HG02885 (cell line): ENCODE measurements at regions not wholly inside any gene's neighbourhood (a gene's known extent, or its start where the extent isn't known, plus 50 kb on each side); places are given as distances from the start of the nearest gene placed in this dataset.
"Not testable (repeated sequence)": the region's sequence is repeated elsewhere in the genome, so short reads cannot be mapped to it uniquely, and the experiment has no call there.

Source experiments
- ATAC-seq: cut with Tn5 transposase; IDR thresholded peaks from one replicate; pipeline ENCODE4 v1.9.1; 2021; ENCODE audit warnings: mild to moderate bottlenecking; ENCODE audit not compliant: unreplicated experiment, poor library complexity

DNA sequence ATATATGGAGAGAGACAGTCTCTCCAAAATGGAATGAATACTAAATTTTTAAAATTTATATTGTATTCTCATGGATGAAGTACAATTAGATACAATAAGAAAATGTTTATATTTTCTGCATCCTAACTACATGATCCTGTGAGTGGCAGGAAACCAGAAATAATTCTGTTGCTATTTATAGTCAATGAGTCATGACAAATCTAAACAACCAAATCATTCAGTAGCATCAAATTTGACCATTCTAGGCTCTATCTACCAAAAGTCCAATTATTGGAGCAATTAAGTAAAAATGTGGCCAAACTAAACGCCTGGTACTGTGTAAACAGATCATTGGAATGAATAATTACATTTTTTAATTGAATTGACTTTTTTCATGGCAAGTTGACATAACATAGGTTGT lies 959.8 kb downstream of the EPHA7 start:
- ATAC-seq: no peak

DNA sequence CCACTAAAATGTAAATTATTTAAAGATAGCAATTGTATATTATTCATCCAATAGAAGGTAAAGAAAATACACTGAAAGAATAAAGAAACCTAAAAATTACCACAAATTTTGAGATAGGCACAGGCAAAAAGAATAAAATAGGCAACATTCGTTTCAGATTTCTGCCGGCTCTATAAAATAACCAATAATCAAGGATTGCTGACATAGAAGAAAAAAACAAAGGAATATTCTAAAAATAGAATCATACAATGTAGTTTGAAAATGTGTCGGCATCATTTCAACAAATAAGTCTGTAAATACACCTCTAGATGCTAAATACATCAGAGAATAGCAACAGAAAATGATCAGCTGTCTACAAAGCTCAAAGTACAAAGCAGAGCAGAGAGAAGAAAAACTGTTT lies 973.3 kb downstream of the EPHA7 start:
- no peak for ATAC-seq

DNA sequence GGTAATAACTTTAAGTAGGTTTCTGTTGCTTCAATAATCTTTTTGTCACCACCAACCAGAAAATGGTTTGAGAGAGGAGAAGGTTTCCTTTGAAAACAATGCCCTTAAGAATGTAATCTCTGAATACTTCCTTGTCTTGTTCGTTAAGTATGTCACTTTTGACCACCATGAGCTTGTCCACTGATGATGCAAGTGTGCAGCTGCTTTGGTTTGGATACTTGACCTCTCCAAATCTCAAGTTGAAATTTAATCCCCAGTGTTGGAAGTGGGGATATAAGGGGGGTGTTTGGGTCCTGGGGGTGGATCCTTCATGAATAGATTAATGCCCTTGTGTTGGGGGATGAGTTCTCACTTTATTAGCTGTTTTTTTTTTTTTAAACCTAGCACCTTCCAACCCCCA lies 985.4 kb downstream of the EPHA7 start:
- ATAC-seq: no peak

DNA sequence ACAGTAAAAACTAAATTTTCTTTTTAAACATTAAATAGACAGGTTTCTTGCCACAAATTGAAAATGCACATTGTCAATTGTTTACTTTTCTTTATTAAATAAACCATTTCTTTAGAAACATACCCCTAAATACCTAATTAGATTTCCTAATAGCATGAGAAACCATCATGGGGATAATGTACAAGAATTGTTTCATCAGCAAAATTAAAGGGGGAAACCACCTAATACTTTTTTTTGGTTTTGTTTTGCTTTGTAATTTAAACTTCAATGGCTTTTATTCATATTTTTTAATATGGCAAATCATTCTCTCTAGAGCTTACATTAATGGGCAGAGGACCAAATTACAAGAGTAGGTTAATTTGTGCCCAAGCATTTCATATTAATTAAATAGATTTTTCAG lies 987.9 kb downstream of the EPHA7 start:
- ATAC-seq: no peak

DNA sequence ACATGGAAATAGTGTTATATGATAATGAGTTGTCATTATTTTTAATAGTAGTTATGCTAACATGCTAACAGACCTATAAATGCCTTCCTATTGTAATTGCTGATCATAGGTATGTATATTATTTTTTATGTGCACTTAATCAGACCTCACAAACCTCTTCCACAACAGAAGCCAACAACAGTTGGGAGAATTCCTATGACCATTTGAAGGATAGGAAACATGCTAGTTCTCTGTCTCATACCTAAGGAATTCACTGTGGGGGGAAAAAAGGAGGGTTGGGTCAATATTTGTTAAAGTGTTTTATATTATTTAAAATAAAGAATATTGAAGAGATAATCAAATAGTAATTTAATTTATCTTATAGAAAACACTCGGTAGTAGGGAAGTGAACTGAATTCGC lies 990.9 kb downstream of the EPHA7 start:
- ATAC-seq: no peak

DNA sequence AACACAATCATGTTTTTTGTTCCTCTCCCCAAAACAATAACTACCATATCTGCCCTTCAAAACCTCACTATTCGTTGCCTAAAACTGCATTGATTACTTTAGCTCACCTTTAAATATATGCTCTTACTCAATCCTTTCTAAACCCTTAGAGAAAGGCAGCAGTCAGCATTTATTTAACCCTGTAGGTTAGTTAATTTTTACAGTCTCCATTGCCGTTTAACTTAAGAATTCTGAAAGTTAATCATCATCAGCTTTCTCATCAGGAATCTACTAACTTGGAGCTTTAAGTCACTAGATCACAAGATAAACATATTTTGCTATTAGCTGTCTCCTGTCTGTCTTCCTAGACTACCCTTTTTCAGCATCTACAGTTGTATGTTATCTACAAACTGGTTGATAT lies 991.9 kb downstream of the EPHA7 start:
- no peak for ATAC-seq

DNA sequence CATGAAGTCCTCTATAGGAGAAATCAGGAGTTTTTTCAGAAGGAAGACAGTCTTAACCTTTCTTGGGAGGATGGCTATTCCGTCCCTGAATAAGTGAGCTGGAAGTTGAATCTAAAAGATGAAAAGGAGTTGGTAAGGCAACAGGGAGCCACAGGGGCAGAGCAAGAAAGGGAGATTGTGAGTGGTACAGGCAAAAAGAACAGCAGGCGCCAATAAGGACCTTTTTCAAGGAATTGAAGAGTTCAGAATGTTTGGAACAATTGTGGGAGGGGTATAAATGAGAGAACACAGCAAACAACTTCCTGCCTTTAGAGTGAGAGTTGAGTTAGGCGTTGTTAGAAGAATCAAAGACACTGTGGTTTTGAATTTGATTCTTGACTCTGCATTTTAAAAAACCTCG lies 1003.7 kb downstream of the EPHA7 start:
- ATAC-seq: no peak

DNA sequence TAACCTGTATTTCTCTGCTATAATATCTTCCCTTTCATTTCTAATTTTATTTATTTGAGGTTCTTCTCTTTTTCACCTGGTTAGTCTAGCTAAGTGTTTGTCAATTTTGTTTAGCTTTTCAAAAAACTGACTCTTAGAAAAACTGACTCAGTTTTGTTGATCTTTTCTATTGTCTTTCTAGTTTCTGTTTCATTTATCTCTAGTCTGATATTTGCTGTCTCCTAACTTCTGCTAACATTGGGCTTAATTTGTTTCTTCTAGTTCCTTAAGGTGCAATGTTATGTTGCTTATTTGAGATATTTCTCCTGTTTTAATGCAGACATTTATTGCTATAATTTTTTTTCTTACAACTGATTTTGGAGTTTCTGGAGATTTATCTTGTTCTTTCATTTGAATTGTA lies 1011.0 kb downstream of the EPHA7 start:
- ATAC-seq: no peak

DNA sequence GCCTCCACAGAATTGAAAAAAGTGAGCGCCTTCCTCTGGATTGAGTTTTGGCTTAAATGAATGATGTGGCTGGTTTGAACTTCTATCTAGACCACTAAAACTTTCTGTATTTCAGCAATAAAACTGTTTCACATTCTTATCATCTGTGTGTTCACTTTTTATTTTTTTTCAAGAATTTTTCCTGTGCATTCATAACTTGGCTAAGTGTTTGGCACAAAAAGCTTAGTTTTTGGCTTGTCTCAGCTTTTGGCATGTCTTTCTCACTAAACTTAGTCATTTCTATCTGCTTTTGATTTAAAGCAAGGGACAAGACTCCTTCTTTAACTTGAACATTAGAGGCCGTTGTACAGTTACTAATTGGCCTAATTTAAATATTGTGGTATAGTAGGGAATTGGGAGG lies 1015.1 kb downstream of the EPHA7 start:
- no peak for ATAC-seq

DNA sequence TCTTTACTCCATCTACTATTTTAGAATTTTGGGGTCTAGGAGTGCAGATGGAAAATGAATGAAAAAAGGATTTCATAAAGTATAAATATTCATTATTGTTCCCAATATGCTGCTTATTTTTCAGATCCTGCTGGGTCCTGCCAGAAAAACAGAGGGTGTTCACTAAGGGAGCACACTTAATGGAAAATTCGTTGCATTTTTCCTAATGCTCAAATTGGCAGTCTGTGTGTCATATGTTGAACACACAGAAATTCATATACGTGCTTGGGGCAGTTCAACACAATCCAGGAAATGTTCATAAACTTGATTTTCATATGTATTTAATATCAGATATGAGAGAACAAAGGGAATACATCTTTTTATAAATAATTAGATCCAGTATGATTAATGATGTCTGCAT lies 1019.4 kb downstream of the EPHA7 start:
- ATAC-seq: no peak

DNA sequence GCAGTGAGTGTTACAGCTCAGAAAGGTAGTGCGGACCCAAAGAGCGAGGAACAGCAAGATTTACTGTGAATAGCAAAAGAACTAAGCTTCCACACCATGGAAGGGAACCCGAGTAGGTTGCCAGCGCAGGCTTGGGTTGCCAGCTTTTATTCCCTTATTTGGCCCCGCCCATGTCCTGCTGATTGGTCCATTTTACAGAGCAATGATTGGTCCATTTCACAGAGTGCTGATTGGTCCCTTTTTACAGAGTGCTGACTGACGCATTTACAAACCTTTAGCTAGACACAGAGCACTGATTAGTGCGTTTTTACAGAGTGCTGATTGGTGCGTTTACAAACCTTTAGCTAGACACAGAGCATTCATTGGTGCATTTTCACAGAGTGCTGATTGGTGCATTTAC lies 1030.7 kb downstream of the EPHA7 start:
- not testable (repeated sequence) for ATAC-seq

DNA sequence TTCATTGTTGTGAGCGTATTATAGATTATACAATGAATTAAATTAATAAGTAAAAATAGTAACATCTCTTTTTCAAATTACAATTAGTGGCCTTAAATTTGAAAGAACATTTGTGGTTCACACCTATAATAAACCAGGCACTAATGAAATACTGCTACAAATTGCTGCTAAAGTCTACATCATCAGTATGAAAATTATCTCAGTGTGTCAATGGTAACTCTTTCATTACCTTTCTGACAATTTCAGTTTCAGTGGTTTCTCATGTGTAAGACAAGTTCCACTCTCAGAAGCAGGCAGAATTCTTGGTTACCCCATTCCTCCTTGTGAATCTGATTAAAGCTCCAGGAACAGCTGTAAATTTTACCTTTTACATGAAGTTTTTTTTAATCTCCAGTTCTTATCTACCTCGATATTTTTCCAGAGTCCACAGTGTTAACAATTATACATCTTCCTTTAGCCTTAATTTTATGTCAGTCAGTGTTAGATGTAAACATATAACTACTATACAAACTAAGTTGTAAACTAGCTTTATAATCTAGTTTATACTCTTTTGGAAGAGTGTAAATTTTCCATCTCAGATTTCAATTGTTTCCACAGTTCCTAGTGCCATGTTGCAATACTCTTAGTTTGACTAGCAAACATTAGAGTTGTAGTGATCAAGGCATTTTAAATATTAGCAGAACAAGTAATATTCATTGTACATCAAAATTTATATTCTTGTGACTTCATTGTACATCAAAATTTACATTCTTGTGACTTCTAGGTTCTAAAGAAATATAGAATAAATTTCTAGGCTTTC lies 1038.4 kb downstream of the EPHA7 start:
- no peak for ATAC-seq

DNA sequence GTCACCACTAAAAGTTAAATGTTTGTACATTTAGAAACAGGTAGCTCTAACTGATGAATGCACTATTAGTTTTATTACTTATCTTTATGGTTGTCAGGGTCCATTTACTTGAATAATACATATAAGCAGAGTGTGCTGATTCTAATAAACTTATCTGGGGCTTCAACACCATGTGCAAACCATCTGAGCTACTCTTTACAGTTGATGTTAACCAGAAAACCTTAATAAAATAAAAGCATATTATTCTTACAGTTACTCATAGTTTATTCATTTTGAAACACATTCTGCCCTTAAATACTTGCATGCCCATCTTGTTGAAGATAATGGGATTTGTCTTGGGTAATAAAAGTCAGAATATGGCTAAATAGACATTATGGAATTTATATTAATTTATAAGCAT lies 1042.2 kb downstream of the EPHA7 start:
- no peak for ATAC-seq

DNA sequence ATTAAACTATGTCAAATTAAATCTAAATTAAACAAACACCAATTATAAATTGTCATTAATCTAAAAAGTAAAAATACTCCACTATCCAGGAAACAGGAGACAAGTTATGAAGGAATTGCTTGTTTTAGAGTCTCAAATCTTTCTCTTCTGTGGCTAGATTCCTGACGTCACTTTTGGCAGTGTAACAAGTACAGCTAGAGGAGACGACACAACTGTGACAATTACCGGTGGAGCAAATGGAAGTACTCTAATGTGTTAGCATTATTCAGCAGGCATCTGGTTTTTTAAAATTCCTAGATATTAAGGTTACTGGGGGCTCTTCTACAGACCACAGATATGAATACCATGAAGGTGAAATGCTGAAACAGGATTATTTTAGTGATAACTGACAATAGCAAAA lies 1042.7 kb downstream of the EPHA7 start:
- no peak for ATAC-seq

DNA sequence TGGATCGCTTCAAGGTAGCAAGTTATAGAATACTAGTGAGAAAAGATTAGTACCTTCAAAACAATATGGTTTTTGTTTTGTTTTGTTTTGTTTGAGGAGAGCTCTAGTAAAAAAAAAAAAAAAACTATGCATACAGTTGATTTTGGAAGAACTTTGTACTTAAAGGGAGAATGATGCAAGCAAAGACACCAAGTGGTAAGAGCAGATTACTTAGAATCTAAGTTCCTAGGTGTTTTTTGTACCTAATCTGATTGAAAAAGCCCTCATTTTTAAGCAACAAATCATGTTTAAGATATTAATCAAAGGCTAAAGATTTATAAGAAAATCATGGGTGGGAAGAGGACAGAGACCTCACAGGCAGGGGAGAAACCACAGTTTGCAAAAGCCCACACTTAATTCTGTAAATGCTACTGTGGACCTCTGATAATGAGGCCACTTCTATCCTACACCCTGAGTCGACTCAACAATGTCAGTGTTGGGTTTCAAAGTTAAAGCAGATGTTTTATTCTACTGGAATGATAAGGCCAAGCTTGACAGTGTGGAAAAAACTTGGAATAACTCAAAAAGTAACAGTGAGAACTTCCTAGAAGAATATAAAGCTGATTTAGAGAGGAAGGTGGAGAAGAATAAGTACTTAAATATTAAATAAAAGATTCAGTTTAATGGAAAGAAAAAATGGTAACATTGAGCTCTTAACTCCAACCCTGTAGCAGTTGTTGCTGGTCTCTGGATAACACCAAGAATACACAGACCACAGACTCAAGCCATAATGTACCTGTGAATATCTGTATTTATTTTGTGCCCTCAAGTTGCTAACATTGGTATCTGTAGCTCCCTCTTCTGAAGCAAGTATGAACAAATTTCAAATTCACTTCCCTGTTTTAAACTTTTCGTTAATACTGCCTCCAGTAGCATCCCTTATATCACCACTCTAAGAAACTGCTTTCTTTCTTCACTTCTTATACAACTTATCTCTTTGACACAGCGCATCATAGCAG lies 1047.8 kb downstream of the EPHA7 start:
- ATAC-seq: no peak

DNA sequence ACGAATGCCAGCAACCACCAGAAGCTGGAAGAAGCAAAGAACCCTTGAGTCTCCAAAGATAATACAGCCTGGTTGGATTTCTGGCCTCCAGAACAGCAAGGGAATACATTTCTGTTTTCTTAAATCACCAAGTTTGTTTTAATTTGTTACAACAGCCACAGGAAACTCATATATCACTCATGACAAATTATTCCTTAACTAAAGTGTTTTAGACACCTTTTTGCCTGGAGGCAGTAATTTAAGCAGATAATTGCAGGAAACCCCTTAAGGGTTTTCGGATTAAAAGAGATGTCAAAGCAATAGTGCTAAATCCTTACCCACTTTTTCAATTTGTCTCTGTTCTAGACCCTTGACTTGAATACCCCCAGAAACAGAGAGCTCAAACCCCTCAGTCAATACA lies 1050.0 kb downstream of the EPHA7 start:
- ATAC-seq: no peak

DNA sequence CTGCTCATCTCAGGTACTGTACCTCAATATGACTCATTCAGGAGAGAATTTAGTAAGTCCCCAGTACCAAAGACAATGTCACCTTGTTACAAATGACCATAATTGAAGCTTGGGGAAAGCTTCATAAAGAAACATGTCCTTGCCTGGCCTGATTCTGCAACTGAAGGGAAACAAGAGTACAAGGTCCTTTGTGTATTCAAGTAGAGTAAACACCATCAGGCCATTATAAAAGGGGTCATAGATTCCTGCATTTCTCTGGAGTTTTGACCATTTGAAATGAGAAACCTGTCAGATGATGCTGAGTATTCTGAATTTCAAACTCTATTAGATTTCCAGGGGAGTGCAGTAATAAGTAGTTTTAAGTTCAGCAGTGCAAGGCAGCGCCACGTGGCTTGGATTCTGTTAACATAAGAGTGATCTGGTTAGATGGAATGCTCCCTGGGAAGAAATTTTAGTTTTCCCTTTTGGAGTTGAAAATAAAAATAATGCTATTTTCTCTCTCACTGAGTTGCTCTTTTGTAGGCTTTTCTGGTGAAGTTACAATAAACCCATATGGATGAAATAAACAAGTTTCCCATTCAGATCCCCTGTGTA lies 1054.3 kb downstream of the EPHA7 start:
- no peak for ATAC-seq

DNA sequence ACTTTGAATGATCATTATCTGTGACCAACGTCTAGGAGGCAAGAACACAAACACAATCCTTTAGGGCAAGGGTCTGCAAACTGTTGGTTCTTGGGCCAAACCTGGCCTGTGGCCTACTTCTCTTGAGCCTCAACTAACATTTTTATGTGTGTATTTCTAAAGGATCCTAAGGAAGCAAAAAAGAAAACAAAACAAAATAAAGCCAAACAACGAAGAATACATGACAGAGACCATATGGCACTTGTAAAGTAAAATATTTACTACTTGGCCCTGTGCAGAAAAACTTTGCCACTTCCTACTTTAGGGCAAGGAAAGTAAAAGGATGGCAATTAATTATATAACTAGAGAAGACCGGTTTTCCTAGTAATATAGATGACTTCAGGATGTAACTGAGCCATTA lies 1056.2 kb downstream of the EPHA7 start:
- no peak for ATAC-seq

DNA sequence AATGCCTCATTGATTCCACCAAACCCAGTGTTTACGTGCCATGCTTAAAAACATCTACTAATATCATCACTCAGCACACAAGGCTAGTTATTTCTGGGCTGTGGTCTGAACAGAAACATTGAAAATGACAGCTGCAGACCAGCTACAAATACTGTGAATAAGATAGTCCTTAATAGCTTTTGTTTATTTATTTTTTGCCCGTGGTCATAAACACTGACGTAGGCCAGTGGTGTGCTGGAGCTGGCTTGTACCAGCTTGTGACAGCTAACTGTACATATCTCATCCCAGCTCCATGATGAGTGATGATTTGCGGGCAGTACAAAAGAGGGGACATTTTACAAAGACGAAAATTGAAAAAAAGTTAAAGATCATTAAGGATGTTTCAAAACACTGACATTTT lies 1057.0 kb downstream of the EPHA7 start:
- no peak for ATAC-seq

DNA sequence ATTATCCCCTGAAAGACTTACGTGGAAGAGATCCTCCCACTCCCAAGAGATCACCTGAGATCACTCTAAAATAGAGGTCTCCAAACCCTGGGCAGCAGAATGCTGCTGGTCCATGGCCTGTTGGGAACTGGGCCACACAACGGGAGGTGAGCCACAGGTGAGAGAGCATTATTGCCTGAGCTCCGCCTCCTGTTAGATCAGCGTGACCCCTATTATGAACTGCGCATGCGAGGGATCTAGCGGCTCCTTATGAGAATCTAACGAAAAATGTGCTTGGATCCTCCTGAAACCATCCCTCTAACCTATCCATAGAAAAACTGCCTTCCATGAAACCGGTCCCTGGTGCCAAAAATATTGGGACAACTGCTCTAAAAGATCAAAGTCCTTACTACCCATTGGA lies 1057.4 kb downstream of the EPHA7 start:
- ATAC-seq: no peak

DNA sequence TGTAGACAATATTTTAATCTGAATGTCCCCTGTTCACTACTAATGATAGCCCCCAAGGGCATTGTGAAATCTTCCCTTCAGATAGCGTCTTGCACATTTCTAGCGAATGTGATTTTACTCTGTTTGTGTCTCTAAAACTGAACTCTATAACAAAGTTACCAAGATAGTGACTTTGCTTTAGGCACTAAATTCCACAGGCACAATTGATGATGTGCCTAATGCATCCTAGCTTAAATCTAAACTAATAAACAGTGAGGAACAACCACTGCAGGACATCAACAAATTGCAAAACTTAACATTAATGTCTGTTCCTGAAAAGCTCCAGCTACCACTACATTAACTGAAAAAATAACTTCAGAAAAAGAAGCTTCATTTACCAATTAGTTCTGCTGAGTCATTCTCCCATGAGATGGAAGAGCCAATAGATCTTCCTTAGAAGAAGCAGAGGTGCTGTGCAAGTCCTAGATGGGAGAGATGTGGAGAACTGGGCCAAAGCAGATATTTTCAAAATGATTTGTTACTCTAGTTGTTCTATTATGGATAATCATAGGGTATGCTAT lies 1065.0 kb downstream of the EPHA7 start:
- no peak for ATAC-seq
